NT2/D1 (cell line): ENCODE measurements at regions not wholly inside any gene's neighbourhood (a gene's known extent, or its start where the extent isn't known, plus 50 kb on each side); places are given as distances from the start of the nearest gene placed in this dataset.

Experiments used
- SUZ12 ChIP-seq: IDR thresholded peaks from 2 replicates; pipeline ENCODE4 v1.6.1; 2011; ENCODE audit not compliant: insufficient read length, insufficient read depth; ENCODE audit errors: extremely low read depth
- YY1 ChIP-seq: IDR thresholded peaks from 2 replicates; pipeline ENCODE4 v1.6.1; 2011; ENCODE audit not compliant: insufficient read length, insufficient read depth

- TF ChIP-seq SUZ12 = no peak
- no peak for TF ChIP-seq YY1
Measured at GRCh38 chr2:199679883-199680282, 171.1 kb downstream of the FTCDNL1 start.
